ENCODE measurements at regions not wholly inside any gene's neighbourhood (a gene's known extent, or its start where the extent isn't known, plus 50 kb on each side); places are given as distances from the start of the nearest gene placed in this dataset.
"Not testable (repeated sequence)": the region's sequence is repeated elsewhere in the genome, so short reads cannot be mapped to it uniquely, and the experiment has no call there.

DNA sequence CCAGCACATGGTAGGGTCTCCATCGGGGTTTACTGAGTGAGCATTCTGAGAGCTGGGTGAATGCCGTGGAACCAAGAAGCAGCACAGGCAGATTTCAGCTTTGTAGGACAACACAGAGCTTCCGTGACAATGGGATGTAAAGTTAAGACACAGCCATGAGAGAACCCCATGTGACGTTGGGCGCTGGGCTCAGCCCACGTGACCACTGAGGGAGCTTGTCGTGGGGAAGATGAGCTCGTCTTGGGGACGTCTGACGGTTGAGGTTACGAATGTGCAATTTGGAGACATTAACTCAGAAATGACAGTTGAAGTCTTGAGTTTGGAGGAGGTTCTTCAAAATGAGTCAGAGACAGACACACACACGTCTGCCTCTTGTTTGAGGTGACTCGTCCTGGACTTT is 51.5 kb upstream of the MUC20 start:
- H3K36me3 Mint-ChIP-seq, H3K4me1 Mint-ChIP-seq, H3K27ac Mint-ChIP-seq, H3K9me3 Mint-ChIP-seq, H3K27me3 Mint-ChIP-seq, H3K4me3 Mint-ChIP-seq: not testable (repeated sequence)

DNA sequence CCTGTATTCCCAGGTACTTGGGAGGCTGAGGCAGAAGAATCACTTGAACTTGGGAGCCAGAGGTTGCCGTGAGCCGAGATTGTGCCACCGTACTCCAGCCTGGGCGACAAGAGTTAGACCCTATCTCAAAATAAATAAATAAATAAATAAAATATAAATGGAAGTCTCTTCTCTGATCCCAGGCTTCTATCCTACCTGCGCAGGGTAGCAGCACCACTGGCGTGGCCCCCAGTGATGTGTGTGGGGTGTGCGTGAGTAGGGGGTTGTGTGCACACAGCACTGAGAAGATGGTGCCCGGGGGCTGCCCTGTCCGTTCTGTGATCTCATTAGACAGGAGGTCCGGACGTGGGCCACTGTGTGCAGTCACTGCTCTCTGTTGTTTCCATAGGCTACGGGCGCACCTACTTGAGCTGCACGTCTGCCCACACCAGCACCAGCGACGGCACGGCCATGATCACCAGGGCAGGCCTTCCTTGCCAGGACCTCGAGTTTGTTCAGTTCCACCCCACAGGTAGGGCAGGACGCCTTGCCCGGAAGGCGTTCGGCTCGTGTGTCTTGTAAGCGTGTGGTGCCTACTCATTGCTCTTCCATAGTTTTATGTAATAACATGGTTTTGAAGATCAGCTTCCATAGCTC is 52.5 kb upstream of the MUC20 start:
- H3K9me3 Mint-ChIP-seq, H3K27ac Mint-ChIP-seq, H3K4me3 Mint-ChIP-seq, H3K27me3 Mint-ChIP-seq, H3K4me1 Mint-ChIP-seq, H3K36me3 Mint-ChIP-seq: not testable (repeated sequence)

DNA sequence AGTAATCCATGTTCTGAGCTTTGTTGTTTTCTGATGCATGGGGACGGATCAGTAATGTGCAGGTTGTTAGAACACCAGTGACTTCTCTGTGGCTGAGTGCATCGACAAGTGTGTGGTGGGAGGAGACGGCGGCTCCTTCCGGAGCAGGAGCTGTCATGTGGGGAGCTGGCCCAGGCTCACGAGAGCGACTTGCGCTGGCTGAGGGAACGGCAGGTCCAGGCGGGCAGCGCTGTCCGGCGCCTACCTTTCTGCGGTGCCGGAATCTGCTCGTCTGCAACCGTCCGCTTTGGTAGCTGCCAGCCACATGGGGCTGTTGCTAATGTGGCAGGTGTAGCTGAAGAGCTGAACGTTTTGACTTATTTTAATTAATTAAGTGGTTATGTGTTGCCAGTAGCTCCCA is 55.5 kb upstream of the MUC20 start:
- not testable (repeated sequence) for H3K4me1 Mint-ChIP-seq, H3K36me3 Mint-ChIP-seq, H3K27me3 Mint-ChIP-seq, H3K27ac Mint-ChIP-seq, H3K9me3 Mint-ChIP-seq, H3K4me3 Mint-ChIP-seq

DNA sequence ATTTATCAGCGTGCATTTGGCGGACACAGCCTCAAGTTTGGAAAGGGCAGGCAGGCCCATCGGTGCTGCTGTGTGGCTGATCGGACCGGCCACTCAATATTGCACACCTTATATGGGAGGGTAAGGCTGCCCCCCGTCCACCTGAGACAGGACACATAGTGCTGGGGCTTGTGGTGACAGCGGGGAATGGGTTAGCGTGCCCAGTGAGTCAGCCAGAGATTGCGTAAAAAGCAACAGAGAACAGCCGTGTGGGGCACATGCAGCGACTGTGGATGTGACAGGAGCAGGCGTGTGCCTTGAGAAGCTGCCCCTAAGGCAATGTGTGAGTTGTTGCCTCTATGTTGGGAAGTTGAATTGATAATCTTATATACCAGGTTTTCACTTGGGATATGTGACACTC is 56.6 kb upstream of the MUC20 start:
- not testable (repeated sequence) for H3K4me1 Mint-ChIP-seq, H3K27me3 Mint-ChIP-seq, H3K27ac Mint-ChIP-seq, H3K9me3 Mint-ChIP-seq, H3K36me3 Mint-ChIP-seq, H3K4me3 Mint-ChIP-seq

DNA sequence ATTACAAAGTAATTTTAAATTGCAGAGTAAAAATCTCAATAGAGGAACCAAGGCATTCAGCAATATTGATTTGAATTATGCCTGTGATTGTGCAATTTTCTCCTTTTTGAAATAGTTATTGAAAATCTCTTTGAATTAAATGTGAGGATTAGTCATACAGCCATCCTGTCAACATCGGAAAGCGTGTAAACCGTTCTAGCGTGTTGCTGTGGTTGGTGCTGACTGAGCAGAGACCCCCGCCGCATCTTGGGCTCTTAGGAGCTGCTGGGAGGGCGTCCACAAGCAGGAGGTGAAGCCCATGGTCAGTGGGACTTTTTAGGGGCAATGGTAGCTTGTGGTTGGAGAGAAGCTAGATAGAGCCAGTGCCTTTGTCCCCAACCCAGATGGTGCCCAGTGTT is 61.6 kb upstream of the MUC20 start:
- not testable (repeated sequence) for H3K27me3 Mint-ChIP-seq, H3K9me3 Mint-ChIP-seq, H3K4me1 Mint-ChIP-seq, H3K27ac Mint-ChIP-seq, H3K36me3 Mint-ChIP-seq
- H3K4me3 Mint-ChIP-seq, result peak overlapping the region; percentile 11

DNA sequence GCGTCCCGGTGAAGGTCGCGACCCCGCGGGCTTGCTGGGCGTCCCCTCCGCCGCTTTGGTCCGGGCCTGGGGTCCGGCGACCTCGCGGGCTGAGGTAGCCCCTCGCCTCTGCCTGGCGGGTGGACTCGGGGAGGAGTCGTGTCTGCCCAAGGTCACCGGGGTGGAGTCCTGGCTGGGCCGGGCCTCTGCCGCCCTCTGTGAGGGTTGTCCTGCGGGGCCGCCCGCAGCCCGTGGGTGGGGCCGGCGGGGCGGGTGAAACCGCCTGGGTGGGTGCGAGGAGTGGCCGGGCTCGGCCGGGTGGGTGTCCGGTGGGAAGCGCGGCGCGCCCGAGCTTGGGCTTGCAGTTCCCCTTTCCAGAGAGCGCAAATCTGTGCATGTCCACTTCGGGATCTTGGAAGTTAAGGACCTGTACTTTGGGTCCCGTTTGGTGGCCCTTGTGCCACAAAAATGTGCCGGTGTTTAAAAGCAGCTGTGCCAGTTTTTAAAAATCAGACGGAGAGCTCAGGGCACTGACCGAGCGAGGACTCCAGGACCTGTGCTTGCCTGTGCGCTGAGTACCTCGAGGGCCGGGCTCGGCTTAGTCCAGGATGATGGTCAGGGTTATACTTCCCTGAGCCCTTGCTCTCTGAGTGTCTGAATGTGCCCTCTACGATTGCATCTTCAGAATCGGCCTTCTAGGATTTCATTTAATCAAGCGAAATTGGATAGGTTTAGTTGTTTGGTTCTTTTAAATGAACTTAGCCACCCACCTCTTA is 62.2 kb upstream of the MUC20 start:
- H3K4me1 Mint-ChIP-seq, H3K27ac Mint-ChIP-seq, H3K9me3 Mint-ChIP-seq, H3K27me3 Mint-ChIP-seq, H3K36me3 Mint-ChIP-seq: not testable (repeated sequence)
- H3K4me3 Mint-ChIP-seq, result peak overlapping the region; percentile 11

DNA sequence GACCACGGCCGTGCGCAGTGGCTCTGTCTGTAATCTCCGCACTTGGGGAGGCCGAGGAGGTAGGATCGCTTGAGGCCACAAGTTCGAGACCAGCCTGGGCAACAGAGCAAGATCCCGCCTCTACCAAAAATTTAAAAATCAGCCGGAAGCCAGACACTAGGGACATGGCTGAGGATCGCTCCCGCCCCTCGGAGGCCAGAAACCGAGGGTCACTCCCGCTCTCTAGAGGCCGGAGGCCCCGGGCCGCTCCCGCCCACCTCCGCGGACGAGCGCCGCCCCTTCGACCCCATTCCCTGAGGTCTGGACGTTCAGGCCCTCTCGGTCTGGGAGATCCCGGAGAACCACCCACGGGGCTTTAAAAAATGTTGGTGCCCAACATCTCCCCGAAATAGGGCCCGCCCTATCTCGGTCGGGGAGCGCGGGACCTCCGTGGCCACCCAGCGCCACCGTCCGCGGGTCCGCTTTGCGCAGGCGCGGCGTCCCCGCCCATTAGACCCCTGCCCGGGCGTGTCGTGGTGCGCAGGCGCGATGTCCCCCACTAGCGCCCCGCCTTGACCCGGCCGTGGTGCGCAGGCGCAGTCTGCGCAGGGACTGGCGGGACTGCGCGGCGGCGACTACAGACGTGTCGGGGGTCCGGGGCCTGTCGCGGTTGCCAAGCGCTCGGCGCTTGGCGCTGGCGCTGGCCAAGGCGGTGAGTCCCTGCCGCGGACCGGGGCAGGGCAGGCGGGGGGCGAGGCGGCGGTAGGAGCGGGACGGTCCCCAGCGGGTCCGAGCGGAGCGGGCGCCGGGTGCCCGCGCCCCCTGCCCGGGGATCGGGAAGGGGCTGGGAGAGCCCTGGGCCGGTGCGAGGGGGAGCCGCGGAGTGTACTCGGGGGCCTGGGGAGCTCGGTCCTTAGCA is 63.1 kb upstream of the MUC20 start:
- not testable (repeated sequence) for H3K36me3 Mint-ChIP-seq, H3K9me3 Mint-ChIP-seq, H3K27me3 Mint-ChIP-seq, H3K4me1 Mint-ChIP-seq
- Mint-ChIP-seq H3K4me3 (peak overlapping the region; percentile 87), H3K27ac (peak overlapping the region; percentile 84)

DNA sequence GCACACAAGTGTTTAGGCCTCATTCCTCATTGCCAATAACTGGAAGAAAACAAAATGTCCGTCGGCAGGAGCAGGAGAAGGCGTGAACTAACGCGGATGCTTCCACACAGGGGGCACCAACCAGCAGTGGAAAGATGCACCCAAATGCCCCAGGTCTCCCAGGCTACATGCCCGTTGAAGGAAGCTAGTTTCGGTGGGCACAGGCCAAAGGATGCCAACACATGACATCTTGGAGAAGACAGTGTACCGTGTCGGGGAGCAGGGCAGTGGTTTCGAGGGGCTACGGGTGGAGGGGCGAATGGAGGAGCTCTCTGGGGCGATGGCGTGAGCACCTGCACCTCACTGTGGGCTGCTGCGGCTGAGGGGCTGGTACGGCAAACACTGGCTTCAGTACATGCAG is 64.7 kb upstream of the MUC20 start:
- not testable (repeated sequence) for H3K4me1 Mint-ChIP-seq, H3K4me3 Mint-ChIP-seq, H3K27ac Mint-ChIP-seq, H3K9me3 Mint-ChIP-seq, H3K27me3 Mint-ChIP-seq, H3K36me3 Mint-ChIP-seq

DNA sequence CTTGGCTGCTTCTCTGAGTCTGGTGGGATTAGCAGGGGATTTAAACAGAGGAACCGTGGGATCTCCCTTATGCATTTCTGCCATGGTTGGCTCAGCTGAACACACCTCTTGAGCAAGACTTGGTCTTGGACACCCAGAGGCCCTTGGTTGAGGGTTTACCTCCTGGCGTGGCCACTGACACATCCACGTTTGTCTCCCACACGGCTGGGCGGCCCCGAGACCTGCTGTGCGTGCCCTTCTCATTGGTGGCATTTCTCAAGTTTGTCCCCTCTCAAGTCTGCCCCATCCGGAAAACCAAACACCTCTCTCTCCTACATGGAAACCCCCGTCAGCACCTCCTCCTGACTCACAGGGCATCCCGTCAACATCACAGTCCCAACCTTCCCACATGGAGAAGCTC is 66.0 kb upstream of the MUC20 start:
- H3K4me3 Mint-ChIP-seq, result not testable (repeated sequence)

DNA sequence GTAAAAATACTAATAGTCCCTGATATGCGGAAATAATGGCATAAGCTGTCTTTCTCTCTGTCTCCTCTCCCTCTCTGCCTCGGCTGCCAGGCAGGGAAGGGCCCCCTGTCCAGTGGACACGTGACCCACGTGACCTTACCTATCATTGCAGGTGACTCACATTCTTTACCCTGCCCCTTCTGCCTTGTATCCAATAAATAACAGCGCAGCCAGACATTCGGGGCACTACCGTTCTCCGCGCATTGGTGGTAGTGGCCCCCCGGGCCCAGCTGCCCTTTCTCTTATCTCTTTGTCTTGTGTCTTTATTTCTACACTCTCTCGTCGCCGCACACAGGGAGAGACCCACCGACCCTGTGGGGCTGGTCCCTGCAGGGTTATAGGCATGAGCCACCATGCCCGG is 66.6 kb upstream of the MUC20 start:
- H3K27ac Mint-ChIP-seq, H3K36me3 Mint-ChIP-seq, H3K27me3 Mint-ChIP-seq, H3K9me3 Mint-ChIP-seq, H3K4me3 Mint-ChIP-seq, H3K4me1 Mint-ChIP-seq: not testable (repeated sequence)

More for the DNA sequence above, 66.0 kb upstream of the MUC20 start:
- not testable (repeated sequence) for H3K9me3 Mint-ChIP-seq, H3K27me3 Mint-ChIP-seq, H3K27ac Mint-ChIP-seq, H3K4me1 Mint-ChIP-seq, H3K36me3 Mint-ChIP-seq

DNA sequence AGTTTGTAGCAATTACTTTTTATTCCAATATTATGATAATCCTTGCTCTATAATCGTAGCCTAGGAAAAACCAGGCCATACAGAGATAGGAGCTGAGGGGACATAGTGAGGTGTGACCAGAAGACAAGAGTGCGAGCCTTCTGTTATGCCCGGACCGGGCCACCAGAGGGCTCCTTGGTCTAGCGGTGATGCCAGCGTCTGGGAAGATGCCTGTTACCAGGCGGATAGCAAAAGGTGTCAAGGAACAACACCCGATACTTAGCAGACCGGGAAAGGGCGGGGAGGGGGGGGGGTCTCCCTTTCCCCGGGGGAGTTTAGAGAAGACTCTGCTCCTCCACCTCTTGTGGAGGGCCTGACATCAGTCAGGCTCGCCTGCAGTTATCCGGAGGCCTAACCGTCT is 67.1 kb upstream of the MUC20 start:
- H3K4me3 Mint-ChIP-seq, H3K4me1 Mint-ChIP-seq, H3K36me3 Mint-ChIP-seq, H3K27me3 Mint-ChIP-seq, H3K27ac Mint-ChIP-seq, H3K9me3 Mint-ChIP-seq: not testable (repeated sequence)

DNA sequence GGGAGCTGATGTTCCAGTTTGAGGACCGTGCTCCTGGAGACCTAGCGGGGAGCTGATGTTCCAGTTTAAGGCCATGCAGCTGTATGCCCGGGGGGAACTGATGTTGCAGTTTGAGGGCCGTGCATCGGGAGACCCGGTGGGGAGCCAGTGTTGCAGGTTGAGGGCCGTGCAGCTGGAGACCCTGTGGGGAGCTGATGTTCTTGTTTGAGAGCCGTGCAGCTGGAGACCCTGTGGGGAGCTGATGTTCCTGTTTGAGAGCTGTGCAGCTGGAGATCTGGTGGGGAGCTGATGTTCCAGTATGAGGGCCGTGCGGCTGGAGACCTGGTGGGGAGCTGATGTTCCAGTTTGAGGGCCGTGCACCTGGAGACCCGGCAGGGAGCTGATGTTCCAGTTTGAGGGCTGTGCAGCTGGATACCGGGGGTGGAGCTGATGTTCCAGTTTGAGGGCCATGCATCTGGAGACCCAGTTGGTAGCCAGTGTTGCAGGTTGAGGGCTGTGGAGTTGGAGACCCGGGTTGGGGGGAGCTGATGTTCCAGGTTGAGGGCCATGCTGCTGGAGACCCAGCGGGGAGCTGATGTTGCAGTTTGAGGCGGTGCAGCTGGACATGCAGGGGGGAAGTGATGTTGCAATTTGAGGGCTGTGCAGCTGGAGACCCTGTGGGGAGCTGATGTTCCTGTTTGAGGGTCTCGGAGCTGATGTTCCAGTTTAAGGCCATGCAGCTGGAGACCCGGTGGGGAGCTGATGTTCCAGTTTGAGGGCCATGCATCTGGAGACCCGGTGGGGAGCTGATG is 64.4 kb upstream of the APOD start:
- not testable (repeated sequence) for H3K4me3 Mint-ChIP-seq, H3K9me3 Mint-ChIP-seq, H3K4me1 Mint-ChIP-seq, H3K27ac Mint-ChIP-seq, H3K27me3 Mint-ChIP-seq, H3K36me3 Mint-ChIP-seq

DNA sequence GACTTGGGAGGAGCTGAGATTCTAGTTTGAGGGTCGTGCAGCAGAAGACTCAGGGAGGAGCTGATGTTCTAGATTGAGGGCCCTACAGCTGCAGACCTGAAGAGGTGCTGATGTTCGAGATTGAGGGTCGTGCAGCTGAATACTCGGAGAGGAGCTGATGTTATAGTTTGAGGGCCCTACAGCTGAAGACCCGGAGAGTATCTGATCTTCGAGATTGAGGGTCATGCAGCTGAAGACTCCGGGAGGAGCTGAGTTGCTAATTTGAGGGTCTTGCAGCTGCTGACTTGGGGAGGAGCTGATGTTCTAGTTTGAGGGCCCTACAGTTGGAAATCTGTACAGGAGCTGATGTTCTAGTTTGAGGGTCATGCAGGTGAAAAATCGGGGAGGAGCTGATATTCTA is 62.1 kb upstream of the APOD start:
- not testable (repeated sequence) for H3K4me1 Mint-ChIP-seq, H3K27ac Mint-ChIP-seq, H3K9me3 Mint-ChIP-seq, H3K27me3 Mint-ChIP-seq, H3K36me3 Mint-ChIP-seq, H3K4me3 Mint-ChIP-seq

DNA sequence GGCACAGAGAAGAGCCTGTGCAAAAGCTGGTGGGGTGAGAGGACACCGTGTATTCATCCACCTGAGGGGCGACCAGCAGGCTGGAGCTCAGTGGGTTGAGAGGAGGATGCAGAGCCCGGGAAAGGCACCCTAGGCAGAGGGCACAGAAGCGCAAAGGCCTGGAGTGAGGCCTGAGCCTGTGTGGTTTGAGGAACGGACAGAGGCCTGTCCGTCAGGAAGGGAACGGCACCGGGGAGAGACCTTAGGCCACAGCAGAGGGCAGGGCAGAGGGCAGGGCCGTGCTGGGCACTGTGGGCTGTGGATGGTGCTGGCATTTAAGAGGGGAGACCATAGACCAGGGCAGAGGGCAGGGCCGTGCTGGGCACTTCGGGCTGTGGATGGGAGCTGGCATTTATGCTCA is 59.5 kb upstream of the APOD start:
- H3K9me3 Mint-ChIP-seq, H3K27me3 Mint-ChIP-seq, H3K27ac Mint-ChIP-seq, H3K36me3 Mint-ChIP-seq, H3K4me1 Mint-ChIP-seq, H3K4me3 Mint-ChIP-seq: not testable (repeated sequence)

DNA sequence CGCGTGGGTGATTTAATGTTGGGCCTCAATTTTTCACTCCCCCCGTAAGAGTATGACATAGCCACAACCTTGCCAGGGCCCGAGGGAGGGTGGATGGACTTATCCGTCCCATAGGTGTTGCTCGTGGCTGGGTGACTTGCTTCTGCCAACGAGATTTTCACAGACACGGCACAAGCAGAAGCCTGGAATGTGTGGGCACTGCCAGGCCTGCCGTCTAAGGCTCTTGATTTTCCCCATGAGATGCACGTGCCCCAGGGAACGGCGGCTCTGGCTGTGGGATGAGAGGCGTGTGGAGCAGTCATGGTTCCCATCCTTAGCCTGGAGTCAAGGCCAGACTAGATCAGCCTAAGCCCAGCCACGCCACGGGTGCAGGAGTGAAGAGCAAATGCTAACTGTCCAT is 58.6 kb upstream of the APOD start:
- H3K36me3 Mint-ChIP-seq, H3K9me3 Mint-ChIP-seq, H3K4me1 Mint-ChIP-seq, H3K27ac Mint-ChIP-seq, H3K4me3 Mint-ChIP-seq, H3K27me3 Mint-ChIP-seq: not testable (repeated sequence)

DNA sequence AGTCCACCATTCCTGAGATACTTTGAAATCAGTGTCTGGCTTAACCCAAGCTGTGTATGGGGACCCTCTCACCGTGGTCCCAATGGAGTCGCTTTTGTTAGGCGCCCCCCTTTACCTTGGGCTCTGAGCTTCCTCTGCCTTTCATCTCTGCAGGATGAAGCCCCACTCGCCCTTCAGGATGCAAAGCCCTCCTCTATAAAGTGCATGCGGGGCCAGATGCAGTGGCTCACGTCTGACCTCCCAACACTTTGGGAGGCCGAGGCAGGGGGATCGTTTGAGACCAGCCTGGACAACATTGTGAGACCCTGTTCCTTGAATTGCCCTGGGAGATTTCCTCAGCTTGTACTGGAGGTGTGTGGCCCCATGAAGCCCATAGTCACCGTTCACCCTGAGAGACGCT is 54.7 kb upstream of the APOD start:
- H3K27ac Mint-ChIP-seq, H3K27me3 Mint-ChIP-seq, H3K9me3 Mint-ChIP-seq, H3K36me3 Mint-ChIP-seq, H3K4me1 Mint-ChIP-seq, H3K4me3 Mint-ChIP-seq: not testable (repeated sequence)
